IMR-90 (cell line): ENCODE measurements at regions not wholly inside any gene's neighbourhood (a gene's known extent, or its start where the extent isn't known, plus 50 kb on each side); places are given as distances from the start of the nearest gene placed in this dataset.

ENCODE experiments used
- ATAC-seq: fragments of 200-7000 bp; cut with Tn5 transposase; 2 replicates; pipeline ENCODE4 v1.9.1; 2020; ENCODE audit warnings: low read depth, mild to moderate bottlenecking, moderate library complexity
- BruUV-seq: library from RNA; stranded (reverse); fragments of 400-500 nt; replicated peaks from 2 replicates; lab custom pipeline; 2021; lab: Mats Ljungman, UMichigan
- CTCF ChIA-PET: fragments of 300-600 bp; formaldehyde crosslinking; extraction: SDS; loops from one replicate; lab custom pipeline; 2021; ENCODE audit warnings: antibody characterized with exemption; lab: Yijun Ruan, JAX
- POLR2A ChIA-PET: fragments of 300-600 bp; sonication (Branson Sonifier 250); formaldehyde crosslinking; loops from one replicate; lab custom pipeline; 2022; ENCODE audit warnings: antibody characterized with exemption; ENCODE audit not compliant: unreplicated experiment; lab: Charles Lee
- DNase-seq: peaks from one replicate; pipeline ENCODE4 v3.0.0; 2013
- H2AFZ ChIP-seq: replicated peaks from 2 replicates; pipeline ENCODE3; 2013; ENCODE audit warnings: low read length, mild to moderate bottlenecking; ENCODE audit not compliant: poor library complexity
- H2AK5ac ChIP-seq: 2 replicates; pipeline ENCODE4 v1.6.1; 2013; ENCODE audit warnings: low read depth, low read length, inconsistent platforms
- H2AK9ac ChIP-seq: replicated peaks from 2 replicates; pipeline ENCODE3; 2013; ENCODE audit warnings: mild to moderate bottlenecking, low read depth, low read length, moderate library complexity; ENCODE audit not compliant: poor library complexity
- H2BK120ac ChIP-seq: 2 replicates; pipeline ENCODE4 v1.6.1; 2013; ENCODE audit warnings: low read depth, low read length, inconsistent platforms
- H2BK15ac ChIP-seq: 3 replicates; pipeline ENCODE4 v1.6.1; 2013; ENCODE audit warnings: low read depth, low read length, inconsistent platforms
- H2BK20ac ChIP-seq: 2 replicates; pipeline ENCODE4 v1.6.1; 2013; ENCODE audit warnings: low read depth, mild to moderate bottlenecking, inconsistent platforms, low read length, moderate library complexity
- H2BK5ac ChIP-seq: 2 replicates; pipeline ENCODE4 v1.6.1; 2013; ENCODE audit warnings: mild to moderate bottlenecking, low read depth, low read length, inconsistent platforms; ENCODE audit not compliant: poor library complexity, severe bottlenecking
- H3K14ac ChIP-seq: replicated peaks from 2 replicates; pipeline ENCODE4 v1.6.1; 2013; ENCODE audit warnings: low read depth, low read length, inconsistent platforms
- H3K18ac ChIP-seq: 2 replicates; pipeline ENCODE4 v1.6.1; 2013; ENCODE audit warnings: low read depth, low read length, control low read depth
- H3K23ac ChIP-seq: 2 replicates; pipeline ENCODE4 v1.6.1; 2013; ENCODE audit warnings: low read depth, low read length, inconsistent platforms
- H3K27ac ChIP-seq: 2 replicates; pipeline ENCODE4 v1.5.1; 2013; ENCODE audit warnings: mild to moderate bottlenecking, control low read depth, low read length; ENCODE audit not compliant: insufficient read depth
- H3K27me3 ChIP-seq: 2 replicates; pipeline ENCODE4 v1.6.1; 2013; ENCODE audit warnings: low read length; ENCODE audit not compliant: control insufficient read depth, insufficient read depth
- H3K36me3 ChIP-seq: 2 replicates; pipeline ENCODE4 v1.6.1; 2013; ENCODE audit warnings: low read length, mixed read lengths; ENCODE audit not compliant: control insufficient read depth, insufficient read depth
- H3K4ac ChIP-seq: 2 replicates; pipeline ENCODE4 v1.6.1; 2013; ENCODE audit warnings: low read depth, low read length, inconsistent platforms
- H3K4me1 ChIP-seq: 2 replicates; pipeline ENCODE4 v1.6.1; 2013; ENCODE audit warnings: low read length, mixed read lengths; ENCODE audit not compliant: control insufficient read depth, insufficient read depth
- H3K4me2 ChIP-seq: 2 replicates; pipeline ENCODE4 v1.6.1; 2013; ENCODE audit warnings: low read depth, mild to moderate bottlenecking, control low read depth, low read length, moderate library complexity
- H3K4me3 ChIP-seq: 2 replicates; pipeline ENCODE4 v1.5.1; 2013; ENCODE audit warnings: low read depth, mild to moderate bottlenecking, control low read depth, low read length, moderate library complexity; ENCODE audit not compliant: insufficient read depth
- H3K56ac ChIP-seq: 2 replicates; pipeline ENCODE4 v1.6.1; 2013; ENCODE audit warnings: low read length, inconsistent platforms; ENCODE audit not compliant: insufficient read depth; ENCODE audit errors: extremely low read depth
- H3K79me1 ChIP-seq, 2 experiments: 2 replicates each; pipeline ENCODE4 v1.6.1; 2013; ENCODE audit warnings: low read length in 2 of 2, inconsistent platforms in 1 of 2, low read depth in 1 of 2
- H3K9ac ChIP-seq: 2 replicates; pipeline ENCODE4 v1.6.1; 2013; ENCODE audit warnings: low read depth, low read length, control low read depth
- H3K9me1 ChIP-seq: 2 replicates; pipeline ENCODE4 v1.6.1; 2013; ENCODE audit warnings: low read length, inconsistent platforms; ENCODE audit not compliant: insufficient read depth
- H3K9me3 ChIP-seq: 2 replicates; pipeline ENCODE4 v1.6.1; 2013; ENCODE audit warnings: low read length; ENCODE audit not compliant: control insufficient read depth, insufficient read depth
- H4K20me1 ChIP-seq: 2 replicates; pipeline ENCODE4 v1.6.1; 2013; ENCODE audit warnings: low read length, inconsistent platforms; ENCODE audit not compliant: insufficient read depth
- H4K5ac ChIP-seq: 2 replicates; pipeline ENCODE4 v1.6.1; 2013; ENCODE audit warnings: mild to moderate bottlenecking, low read depth, low read length, control low read depth
- H4K8ac ChIP-seq, 2 experiments: 2 replicates each; pipeline ENCODE4 v1.6.1; 2013; ENCODE audit warnings: low read depth in 2 of 2, low read length in 2 of 2, control low read depth in 1 of 2, inconsistent platforms in 1 of 2
- H4K91ac ChIP-seq: 2 replicates; pipeline ENCODE4 v1.6.1; 2013; ENCODE audit warnings: low read depth, low read length, inconsistent platforms; ENCODE audit not compliant: insufficient read depth
- BHLHE40 ChIP-seq: fragments of 150-350 bp; IDR thresholded peaks from 2 replicates; pipeline ENCODE4 v1.6.1; 2016; ENCODE audit warnings: mild to moderate bottlenecking, low read depth, low read length
- CEBPB ChIP-seq: IDR thresholded peaks from 2 replicates; pipeline ENCODE4 v1.6.1; 2012; ENCODE audit warnings: low read depth, low read length, improper control_type of control experiment
- ELK1 ChIP-seq: fragments of 150-350 bp; IDR thresholded peaks from 2 replicates; pipeline ENCODE4 v1.6.1; 2016; ENCODE audit warnings: low read depth, mild to moderate bottlenecking, low read length, moderate library complexity, borderline replicate concordance
- MAFK ChIP-seq: IDR thresholded peaks from 2 replicates; pipeline ENCODE4 v1.6.1; 2012; ENCODE audit warnings: low read depth, low read length, improper control_type of control experiment
- MAZ ChIP-seq: IDR thresholded peaks from 2 replicates; pipeline ENCODE4 v1.6.1; 2012; ENCODE audit warnings: low read depth, mild to moderate bottlenecking, low read length, improper control_type of control experiment, moderate library complexity, borderline replicate concordance
- MXI1 ChIP-seq: IDR thresholded peaks from 2 replicates; pipeline ENCODE4 v1.6.1; 2012; ENCODE audit warnings: low read depth, mild to moderate bottlenecking, low read length, moderate library complexity, borderline replicate concordance
- NFE2L2 ChIP-seq: fragments of 150-350 bp; IDR thresholded peaks from 2 replicates; pipeline ENCODE4 v1.6.1; 2016; ENCODE audit warnings: low read depth, mild to moderate bottlenecking, low read length
- RAD21 ChIP-seq: IDR thresholded peaks from 2 replicates; pipeline ENCODE4 v1.6.1; 2012; ENCODE audit warnings: low read length, improper control_type of control experiment
- RCOR1 ChIP-seq: IDR thresholded peaks from 2 replicates; pipeline ENCODE4 v1.6.1; 2012; ENCODE audit warnings: mild to moderate bottlenecking, low read length, improper control_type of control experiment; ENCODE audit not compliant: insufficient replicate concordance
- RFX5 ChIP-seq: IDR thresholded peaks from 2 replicates; pipeline ENCODE4 v1.8.0; 2012; ENCODE audit warnings: low read depth, mild to moderate bottlenecking, low read length, moderate library complexity
- SMC3 ChIP-seq: fragments of 150-350 bp; IDR thresholded peaks from 2 replicates; pipeline ENCODE4 v1.6.1; 2016; ENCODE audit warnings: low read depth, mild to moderate bottlenecking, antibody characterized with exemption, low read length, moderate library complexity
- USF2 ChIP-seq: fragments of 150-350 bp; IDR thresholded peaks from 2 replicates; pipeline ENCODE4 v1.6.1; 2017; ENCODE audit warnings: mild to moderate bottlenecking, antibody characterized with exemption, low read length, low read depth
- WGBS, 2 experiments: methylation state at CpG; one replicate each; pipeline versions ENCODE4 v1.1.5 to v1.1.7; 2013; ENCODE audit warnings: missing lambda C conversion rate in 2 of 2; ENCODE audit not compliant: insufficient read length in 1 of 2; ENCODE audit errors: extremely low coverage in 2 of 2; 5-methylcytosine and 5-hydroxymethylcytosine counted together
- dilution Hi-C: fragments of 300-500 bp; cut with HindIII; formaldehyde crosslinking; loops from one replicate; pipeline ENCODE4 v1.14.3; 2018; ENCODE audit warnings: low sequenced_read_pairs; ENCODE audit not compliant: unreplicated experiment
- in situ Hi-C: fragments of 300-500 bp; cut with MboI; formaldehyde crosslinking; loops from 3 replicates; pipeline ENCODE4 v1.14.3; 2019; ENCODE audit warnings: low sequenced_read_pairs, inconsistent platforms, mixed read lengths
- intact Hi-C: fragments of 100-400 bp; cut with micrococcal nuclease; formaldehyde crosslinking; loops from 2 replicates; pipeline ENCODE4 v1.10.0; 2022
- TF ChIP-seq, protein P1 (sequence below): conservative IDR thresholded peaks from 2 replicates; pipeline ENCODE4 v1.5.1; 2012; ENCODE audit warnings: mild to moderate bottlenecking, low read depth, low read length, improper control_type of control experiment

GRCh38 chrX:80929251-80929650 lies 119.6 kb upstream of the BRWD3 start:
- in situ Hi-C loops = no loop called here
- H3K4me2 ChIP-seq = no peak overlapping the region
- CTCF ChIA-PET = no interaction called here

More at GRCh38 chrX:80929251-80929650, 119.6 kb upstream of the BRWD3 start:
- BruUV-seq = no TSS peak
- H4K5ac ChIP-seq = no peak overlapping the region
- H3K9me3 ChIP-seq = peaks cover 6% of the 10 kb centered on the region
- no peak overlapping the region for H3K9ac ChIP-seq
- H3K4ac ChIP-seq = no peak overlapping the region
- H4K8ac ChIP-seq = no peak overlapping the region
- H2BK15ac ChIP-seq = no peak overlapping the region
- H3K27ac ChIP-seq = no peak overlapping the region
- no peaks in the 10 kb centered on the region for H3K36me3 ChIP-seq
- TF ChIP-seq USF2 (no peak), SMC3 (no peak), BHLHE40 (no peak), MXI1 (no peak), RFX5 (no peak), RCOR1 (no peak), CEBPB (no peak), MAZ (no peak), ELK1 (no peak), NFE2L2 (no peak), RAD21 (no peak), MAFK (no peak)
- TF ChIP-seq, protein P1, sequence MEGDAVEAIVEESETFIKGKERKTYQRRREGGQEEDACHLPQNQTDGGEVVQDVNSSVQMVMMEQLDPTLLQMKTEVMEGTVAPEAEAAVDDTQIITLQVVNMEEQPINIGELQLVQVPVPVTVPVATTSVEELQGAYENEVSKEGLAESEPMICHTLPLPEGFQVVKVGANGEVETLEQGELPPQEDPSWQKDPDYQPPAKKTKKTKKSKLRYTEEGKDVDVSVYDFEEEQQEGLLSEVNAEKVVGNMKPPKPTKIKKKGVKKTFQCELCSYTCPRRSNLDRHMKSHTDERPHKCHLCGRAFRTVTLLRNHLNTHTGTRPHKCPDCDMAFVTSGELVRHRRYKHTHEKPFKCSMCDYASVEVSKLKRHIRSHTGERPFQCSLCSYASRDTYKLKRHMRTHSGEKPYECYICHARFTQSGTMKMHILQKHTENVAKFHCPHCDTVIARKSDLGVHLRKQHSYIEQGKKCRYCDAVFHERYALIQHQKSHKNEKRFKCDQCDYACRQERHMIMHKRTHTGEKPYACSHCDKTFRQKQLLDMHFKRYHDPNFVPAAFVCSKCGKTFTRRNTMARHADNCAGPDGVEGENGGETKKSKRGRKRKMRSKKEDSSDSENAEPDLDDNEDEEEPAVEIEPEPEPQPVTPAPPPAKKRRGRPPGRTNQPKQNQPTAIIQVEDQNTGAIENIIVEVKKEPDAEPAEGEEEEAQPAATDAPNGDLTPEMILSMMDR = no peak
- H3K27me3 ChIP-seq = no peaks in the 10 kb centered on the region
- ATAC-seq (no peak), DNase-seq (no peak)
- H3K79me1 ChIP-seq = no peaks in the 10 kb centered on the region
- no peak overlapping the region for H3K56ac ChIP-seq
- no peak overlapping the region for H3K14ac ChIP-seq
- H4K91ac ChIP-seq = no peak overlapping the region
- H3K4me3 ChIP-seq = no peak overlapping the region
- POLR2A ChIA-PET = no interaction called here
- no peak overlapping the region for H2AFZ ChIP-seq
- H3K4me1 ChIP-seq = no peaks in the 10 kb centered on the region
- H2BK120ac ChIP-seq = no peak overlapping the region
- dilution Hi-C loops = no loop called here
- no peak overlapping the region for H2BK5ac ChIP-seq
- WGBS, 2 experiments = no CpG with 5 or more reads among the region's 8 CpGs
- no peak overlapping the region for H2BK20ac ChIP-seq
- no peak overlapping the region for H3K18ac ChIP-seq
- intact Hi-C loops = no loop called here
- no peaks in the 10 kb centered on the region for H4K20me1 ChIP-seq
- no peak overlapping the region for H2AK9ac ChIP-seq
- no peak overlapping the region for H3K23ac ChIP-seq
- H3K9me1 ChIP-seq = no peaks in the 10 kb centered on the region
- H2AK5ac ChIP-seq = no peak overlapping the region
